HCT116 (cell line): ENCODE measurements at regions not wholly inside any gene's neighbourhood (a gene's known extent, or its start where the extent isn't known, plus 50 kb on each side); places are given as distances from the start of the nearest gene placed in this dataset.

Experiments used
- ATAC-seq: fragments of 200-7000 bp; cut with Tn5 transposase; 2 replicates; pipeline ENCODE4 v1.9.1; 2020; ENCODE audit warnings: mild to moderate bottlenecking, moderate library complexity
- BruUV-seq: library from RNA; stranded (reverse); fragments of 400-500 nt; replicated peaks from 2 replicates; lab custom pipeline; 2021; lab: Mats Ljungman, UMichigan
- CTCF ChIA-PET: fragments of 300-600 bp; sonication (Branson Sonifier 250); formaldehyde crosslinking; loops from one replicate; lab custom pipeline; 2021; ENCODE audit warnings: antibody characterized with exemption; lab: Charles Lee
- POLR2A ChIA-PET: fragments of 300-600, 350-600 bp; sonication (Branson Sonifier 250); formaldehyde crosslinking; loops from one replicate; lab custom pipeline; 2021; ENCODE audit warnings: antibody characterized with exemption; lab: Charles Lee
- RAD21 ChIA-PET, 2 experiments: fragments of 300-600 bp; sonication (Branson Sonifier 250); formaldehyde crosslinking; loops; one replicate each; lab custom pipeline; 2023; ENCODE audit warnings: low total read pairs in 2 of 2; ENCODE audit not compliant: uncharacterized antibody in 2 of 2, unreplicated experiment in 2 of 2, low non-redundant PET in 1 of 2; lab: Charles Lee
- DNase-seq: peaks from one replicate; pipeline ENCODE4 v3.0.0-alpha.2; 2010; ENCODE audit warnings: low read depth, low spot score
- H2AFZ ChIP-seq: fragments of 200-600 bp; shearing (Covaris generic), sonication (generic); 2 replicates; pipeline ENCODE4 v1.6.1; 2017; ENCODE audit warnings: low read depth, mixed run types, mixed read lengths, antibody characterized with exemption, low read length; ENCODE audit not compliant: poor library complexity, severe bottlenecking
- H3K27ac ChIP-seq: 2 replicates; pipeline ENCODE4 v1.5.1; 2012; ENCODE audit warnings: low read depth, low read length
- H3K27me3 ChIP-seq: fragments of 200-600 bp; sonication (generic); 2 replicates; pipeline ENCODE4 v1.6.1; 2016; ENCODE audit warnings: mixed run types, low read length, mixed read lengths; ENCODE audit not compliant: insufficient read depth
- H3K36me3 ChIP-seq, 2 experiments: fragments of 200-500 bp in 1 of 2; fragments of 200-600 bp in 1 of 2; sonication (Bioruptor generic) in 1 of 2; sonication (generic) in 1 of 2; 2 replicates each; pipeline versions ENCODE4 v1.5.1 to v1.6.1; 2014 to 2016; ENCODE audit warnings: low read length in 2 of 2, inconsistent platforms in 1 of 2, mixed read lengths in 1 of 2, mixed run types in 1 of 2; ENCODE audit not compliant: insufficient read depth in 2 of 2, control insufficient read depth in 1 of 2
- H3K4me1 ChIP-seq, 2 experiments: fragments of 200-600 bp in 1 of 2; sonication (generic) in 1 of 2; 2 replicates each; pipeline versions ENCODE4 v1.5.1 to v1.6.1; 2012 to 2017; ENCODE audit warnings: low read length in 2 of 2, inconsistent platforms in 1 of 2, mild to moderate bottlenecking in 1 of 2, mixed read lengths in 1 of 2, mixed run types in 1 of 2, moderate library complexity in 1 of 2; ENCODE audit not compliant: insufficient read depth in 2 of 2, control insufficient read depth in 1 of 2
- H3K4me2 ChIP-seq: fragments of 200-600 bp; sonication (generic); 2 replicates; pipeline ENCODE4 v1.6.1; 2017; ENCODE audit warnings: mixed run types, low read length, mixed read lengths
- H3K4me3 ChIP-seq, 2 experiments: fragments of 200-600 bp in 1 of 2; sonication (generic) in 1 of 2; replicated peaks in 1 of 2; 2 replicates each; pipeline ENCODE4 v1.5.1; 2011 to 2016; ENCODE audit warnings: low read length in 2 of 2, control low read depth in 1 of 2, low read depth in 1 of 2, mild to moderate bottlenecking in 1 of 2, mixed read lengths in 1 of 2, mixed run types in 1 of 2
- H3K79me2 ChIP-seq: fragments of 200-600 bp; sonication (generic); 2 replicates; pipeline ENCODE4 v1.6.1; 2017; ENCODE audit warnings: mild to moderate bottlenecking, mixed run types, low read length, moderate library complexity, mixed read lengths; ENCODE audit not compliant: insufficient read depth
- H3K9ac ChIP-seq: fragments of 200-600 bp; sonication (generic); 2 replicates; pipeline ENCODE4 v1.6.1; 2016; ENCODE audit warnings: low read length, mixed read lengths
- H3K9me2 ChIP-seq: fragments of 200-600 bp; sonication (generic), shearing (Covaris generic); 2 replicates; pipeline ENCODE4 v1.6.1; 2017; ENCODE audit warnings: mixed run types, mild to moderate bottlenecking, moderate library complexity; ENCODE audit not compliant: insufficient read depth
- H3K9me3 ChIP-seq, 2 experiments: fragments of 200-500 bp in 1 of 2; fragments of 200-600 bp in 1 of 2; sonication (Bioruptor generic) in 1 of 2; sonication (generic) in 1 of 2; 2 replicates each; pipeline ENCODE4 v1.6.1; 2014 to 2017; ENCODE audit warnings: low read length in 2 of 2, mixed read lengths in 2 of 2, inconsistent platforms in 1 of 2, low read depth in 1 of 2, mild to moderate bottlenecking in 1 of 2, mixed run types in 1 of 2, moderate library complexity in 1 of 2; ENCODE audit not compliant: control insufficient read depth in 1 of 2, insufficient read depth in 1 of 2
- H4K20me1 ChIP-seq: fragments of 200-600 bp; sonication (generic), shearing (Covaris generic); 2 replicates; pipeline ENCODE4 v1.6.1; 2017; ENCODE audit warnings: mixed run types, mild to moderate bottlenecking, moderate library complexity; ENCODE audit not compliant: insufficient read depth
- ATF3 ChIP-seq: IDR thresholded peaks from 2 replicates; pipeline ENCODE4 v1.6.1; 2012
- CBX3 ChIP-seq: IDR thresholded peaks from 2 replicates; pipeline ENCODE4 v1.6.1; 2012; ENCODE audit warnings: low read depth
- CTCF ChIP-seq, 3 experiments: fragments of 200-600 bp in 1 of 3; sonication (generic) in 1 of 3; IDR thresholded peaks in 2 of 3; conservative IDR thresholded peaks in 1 of 3; 2 replicates each; pipeline ENCODE4 v1.5.1; 2012 to 2017; ENCODE audit warnings: low read depth in 2 of 3, low read length in 2 of 3, antibody characterized with exemption in 1 of 3, borderline replicate concordance in 1 of 3, control low read depth in 1 of 3, mild to moderate bottlenecking in 1 of 3, mixed read lengths in 1 of 3, mixed run types in 1 of 3, moderate library complexity in 1 of 3; ENCODE audit not compliant: insufficient read depth in 1 of 3
- EGR1 ChIP-seq: IDR thresholded peaks from 2 replicates; pipeline ENCODE4 v1.6.1; 2012; ENCODE audit warnings: low read depth
- EZH2 ChIP-seq: fragments of 200-600 bp; sonication (generic); IDR thresholded peaks from 2 replicates; pipeline ENCODE4 v1.6.1; 2017; ENCODE audit warnings: antibody characterized with exemption, mixed run types
- EZH2phosphoT487 ChIP-seq: fragments of 200-600 bp; IDR thresholded peaks from 2 replicates; pipeline ENCODE4 v1.6.1; 2018; ENCODE audit warnings: antibody characterized with exemption, borderline replicate concordance
- FOSL1 ChIP-seq: IDR thresholded peaks from 2 replicates; pipeline ENCODE4 v1.6.1; 2012; ENCODE audit warnings: low read depth
- JUND ChIP-seq: IDR thresholded peaks from 2 replicates; pipeline ENCODE4 v1.6.1; 2012
- POLR2A ChIP-seq: IDR thresholded peaks from 2 replicates; pipeline ENCODE4 v1.7.0; 2011; ENCODE audit warnings: borderline replicate concordance; ENCODE audit not compliant: insufficient read depth, insufficient read length; ENCODE audit errors: extremely low read depth
- POLR2AphosphoS5 ChIP-seq: IDR thresholded peaks from 2 replicates; pipeline ENCODE4 v1.6.1; 2011; ENCODE audit warnings: mild to moderate bottlenecking, low read depth, low read length, moderate library complexity
- SIN3A ChIP-seq: IDR thresholded peaks from 2 replicates; pipeline ENCODE4 v1.6.1; 2012; ENCODE audit warnings: low read depth
- SP1 ChIP-seq: IDR thresholded peaks from 2 replicates; pipeline ENCODE4 v1.6.1; 2012; ENCODE audit warnings: low read depth
- SRF ChIP-seq: IDR thresholded peaks from 2 replicates; pipeline ENCODE4 v1.6.1; 2012; ENCODE audit warnings: low read depth
- TCF7L2 ChIP-seq: IDR thresholded peaks from 2 replicates; pipeline ENCODE4 v1.7.0; 2011; ENCODE audit warnings: borderline replicate concordance, inconsistent platforms; ENCODE audit not compliant: insufficient read depth, insufficient read length; ENCODE audit errors: extremely low read depth
- YY1 ChIP-seq: IDR thresholded peaks from 2 replicates; pipeline ENCODE4 v1.6.1; 2011; ENCODE audit warnings: low read length, low read depth, moderate library complexity, mild to moderate bottlenecking; ENCODE audit not compliant: insufficient replicate concordance; ENCODE audit errors: extremely low read depth
- ZBTB33 ChIP-seq: IDR thresholded peaks from 2 replicates; pipeline ENCODE4 v1.6.1; 2011; ENCODE audit warnings: mild to moderate bottlenecking, low read length, moderate library complexity; ENCODE audit not compliant: insufficient replicate concordance; ENCODE audit errors: extremely low read depth
- ZNF274 ChIP-seq: fragments of 200-500 bp; sonication (Bioruptor generic); IDR thresholded peaks from 2 replicates; pipeline ENCODE4 v1.6.1; 2014; ENCODE audit warnings: mild to moderate bottlenecking, low read depth, low read length, inconsistent platforms
- intact Hi-C: fragments of 100-400 bp; cut with micrococcal nuclease; formaldehyde crosslinking; loops from 2 replicates; pipeline ENCODE4 v1.10.0; 2022

DNA sequence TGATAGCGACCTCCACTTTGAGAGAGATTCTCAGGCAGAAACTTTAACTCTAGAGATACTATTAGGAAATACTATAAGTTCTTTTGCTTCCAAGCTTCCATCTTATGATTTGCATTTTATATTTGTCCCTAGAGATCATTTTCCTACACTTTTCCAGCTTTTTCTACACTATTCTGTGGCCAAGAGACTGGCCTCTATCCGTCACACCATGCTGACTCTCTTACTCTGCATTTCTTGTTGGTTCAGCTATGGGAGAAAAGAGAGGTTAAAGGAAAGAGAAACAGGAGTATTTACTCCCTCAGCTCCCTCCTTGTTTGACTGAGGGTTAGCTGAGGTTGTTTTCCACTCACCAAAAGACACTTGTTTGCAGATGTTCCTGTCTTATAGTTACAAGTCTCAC lies 665.6 kb upstream of the CXADR start:
- POLR2A ChIA-PET = no interaction called here
- H2AFZ ChIP-seq = no peak overlapping the region
- H3K9me2 ChIP-seq = no peaks in the 10 kb centered on the region
- TF ChIP-seq ATF3 (no peak), YY1 (no peak), JUND (no peak), SIN3A (no peak), ZNF274 (no peak), ZBTB33 (no peak), TCF7L2 (no peak), SRF (no peak)
- intact Hi-C loops = no loop called here
- CTCF ChIA-PET = no interaction called here
- no peaks in the 10 kb centered on the region for H3K27me3 ChIP-seq
- no peaks in the 10 kb centered on the region for H3K36me3 ChIP-seq
- no peaks in the 10 kb centered on the region for H3K79me2 ChIP-seq
- no peak overlapping the region for H3K4me2 ChIP-seq
- peaks cover 8 to 20% of the 10 kb centered on the region in 2 experiments; a peak in 3 of 4 replicates for H3K9me3 ChIP-seq
- no peak overlapping the region for H3K4me3 ChIP-seq
- H3K9ac ChIP-seq = no peak overlapping the region
- RAD21 ChIA-PET = no interaction called here
- H4K20me1 ChIP-seq = no peaks in the 10 kb centered on the region
- no TSS peak for BruUV-seq
- DNase-seq (no peak), ATAC-seq (no peak)
- H3K27ac ChIP-seq = no peak overlapping the region
- no peaks in the 10 kb centered on the region for H3K4me1 ChIP-seq

GRCh38 chr21:16851054-16851453 lies 661.8 kb upstream of the CXADR start:
- H3K79me2 ChIP-seq = no peaks in the 10 kb centered on the region
- H3K9me2 ChIP-seq = no peaks in the 10 kb centered on the region
- no peaks in the 10 kb centered on the region for H3K36me3 ChIP-seq
- no peaks in the 10 kb centered on the region for H4K20me1 ChIP-seq
- H3K4me2 ChIP-seq = no peak overlapping the region
- no peak overlapping the region for H3K4me3 ChIP-seq
- H3K9me3 ChIP-seq = peaks cover 13 to 20% of the 10 kb centered on the region in 2 experiments
- POLR2A ChIA-PET = no interaction called here
- H3K27me3 ChIP-seq = no peaks in the 10 kb centered on the region
- no peak overlapping the region for H3K9ac ChIP-seq
- no peaks in the 10 kb centered on the region for H3K4me1 ChIP-seq
- CTCF ChIA-PET = no interaction called here
- no peak for DNase-seq
- intact Hi-C loops = no loop called here
- RAD21 ChIA-PET = no interaction called here
- no TSS peak for BruUV-seq
- H2AFZ ChIP-seq = no peak overlapping the region
- no peak for ATAC-seq
- no peak overlapping the region for H3K27ac ChIP-seq
- no peak for TF ChIP-seq SRF
- TF ChIP-seq POLR2A = no peak
- no peak for TF ChIP-seq EGR1
- TF ChIP-seq FOSL1 = no peak
- TF ChIP-seq JUND = no peak
- no peak for TF ChIP-seq EZH2
- no peak for TF ChIP-seq POLR2AphosphoS5
- TF ChIP-seq CTCF (IDR thresholded peaks at IDR 0.05 in 2 of 3, conservative IDR thresholded peaks at IDR 0.05 in 1 of 3; ENCODE audit: borderline replicate concordance in 1 of 3, insufficient read depth in 1 of 3, low read depth in 2 of 3, low read length in 2 of 3) = no peak
- no peak for TF ChIP-seq EZH2phosphoT487
- no peak for TF ChIP-seq SP1
- TF ChIP-seq CBX3 = no peak
- TF ChIP-seq ATF3 = no peak
